ENCODE measurements at regions not wholly inside any gene's neighbourhood (a gene's known extent, or its start where the extent isn't known, plus 50 kb on each side); places are given as distances from the start of the nearest gene placed in this dataset.

DNA sequence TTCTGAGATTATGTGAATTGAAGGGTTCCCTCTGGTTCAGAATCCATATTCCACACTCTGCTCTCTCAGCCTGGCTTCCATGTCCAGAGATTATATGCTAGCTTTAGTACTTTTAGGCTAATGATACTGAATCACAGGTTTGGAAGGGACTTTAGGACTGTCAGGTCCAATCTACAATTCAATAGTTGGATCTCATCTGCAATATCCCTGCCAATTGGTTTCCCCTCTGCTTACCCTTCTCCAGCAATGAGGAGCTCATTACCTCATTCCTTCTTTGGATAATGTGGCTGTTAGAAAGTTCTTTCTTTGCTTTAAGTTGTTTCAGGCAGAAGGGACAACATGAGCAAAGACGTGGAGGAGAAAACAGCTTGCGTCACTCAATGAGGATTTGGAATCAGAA lies 245.3 kb downstream of the PLPP3 start:
- TF ChIP-seq, protein P1, sequence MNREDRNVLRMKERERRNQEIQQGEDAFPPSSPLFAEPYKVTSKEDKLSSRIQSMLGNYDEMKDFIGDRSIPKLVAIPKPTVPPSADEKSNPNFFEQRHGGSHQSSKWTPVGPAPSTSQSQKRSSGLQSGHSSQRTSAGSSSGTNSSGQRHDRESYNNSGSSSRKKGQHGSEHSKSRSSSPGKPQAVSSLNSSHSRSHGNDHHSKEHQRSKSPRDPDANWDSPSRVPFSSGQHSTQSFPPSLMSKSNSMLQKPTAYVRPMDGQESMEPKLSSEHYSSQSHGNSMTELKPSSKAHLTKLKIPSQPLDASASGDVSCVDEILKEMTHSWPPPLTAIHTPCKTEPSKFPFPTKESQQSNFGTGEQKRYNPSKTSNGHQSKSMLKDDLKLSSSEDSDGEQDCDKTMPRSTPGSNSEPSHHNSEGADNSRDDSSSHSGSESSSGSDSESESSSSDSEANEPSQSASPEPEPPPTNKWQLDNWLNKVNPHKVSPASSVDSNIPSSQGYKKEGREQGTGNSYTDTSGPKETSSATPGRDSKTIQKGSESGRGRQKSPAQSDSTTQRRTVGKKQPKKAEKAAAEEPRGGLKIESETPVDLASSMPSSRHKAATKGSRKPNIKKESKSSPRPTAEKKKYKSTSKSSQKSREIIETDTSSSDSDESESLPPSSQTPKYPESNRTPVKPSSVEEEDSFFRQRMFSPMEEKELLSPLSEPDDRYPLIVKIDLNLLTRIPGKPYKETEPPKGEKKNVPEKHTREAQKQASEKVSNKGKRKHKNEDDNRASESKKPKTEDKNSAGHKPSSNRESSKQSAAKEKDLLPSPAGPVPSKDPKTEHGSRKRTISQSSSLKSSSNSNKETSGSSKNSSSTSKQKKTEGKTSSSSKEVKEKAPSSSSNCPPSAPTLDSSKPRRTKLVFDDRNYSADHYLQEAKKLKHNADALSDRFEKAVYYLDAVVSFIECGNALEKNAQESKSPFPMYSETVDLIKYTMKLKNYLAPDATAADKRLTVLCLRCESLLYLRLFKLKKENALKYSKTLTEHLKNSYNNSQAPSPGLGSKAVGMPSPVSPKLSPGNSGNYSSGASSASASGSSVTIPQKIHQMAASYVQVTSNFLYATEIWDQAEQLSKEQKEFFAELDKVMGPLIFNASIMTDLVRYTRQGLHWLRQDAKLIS (CRISPR knock-in tag; IDR thresholded peaks at IDR 0.05; ENCODE audit: borderline replicate concordance): no peak
- TF ChIP-seq, protein P2, sequence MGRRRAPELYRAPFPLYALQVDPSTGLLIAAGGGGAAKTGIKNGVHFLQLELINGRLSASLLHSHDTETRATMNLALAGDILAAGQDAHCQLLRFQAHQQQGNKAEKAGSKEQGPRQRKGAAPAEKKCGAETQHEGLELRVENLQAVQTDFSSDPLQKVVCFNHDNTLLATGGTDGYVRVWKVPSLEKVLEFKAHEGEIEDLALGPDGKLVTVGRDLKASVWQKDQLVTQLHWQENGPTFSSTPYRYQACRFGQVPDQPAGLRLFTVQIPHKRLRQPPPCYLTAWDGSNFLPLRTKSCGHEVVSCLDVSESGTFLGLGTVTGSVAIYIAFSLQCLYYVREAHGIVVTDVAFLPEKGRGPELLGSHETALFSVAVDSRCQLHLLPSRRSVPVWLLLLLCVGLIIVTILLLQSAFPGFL (CRISPR knock-in tag; IDR thresholded peaks at IDR 0.05; ENCODE audit: borderline replicate concordance): no peak
- TF ChIP-seq, protein P3, sequence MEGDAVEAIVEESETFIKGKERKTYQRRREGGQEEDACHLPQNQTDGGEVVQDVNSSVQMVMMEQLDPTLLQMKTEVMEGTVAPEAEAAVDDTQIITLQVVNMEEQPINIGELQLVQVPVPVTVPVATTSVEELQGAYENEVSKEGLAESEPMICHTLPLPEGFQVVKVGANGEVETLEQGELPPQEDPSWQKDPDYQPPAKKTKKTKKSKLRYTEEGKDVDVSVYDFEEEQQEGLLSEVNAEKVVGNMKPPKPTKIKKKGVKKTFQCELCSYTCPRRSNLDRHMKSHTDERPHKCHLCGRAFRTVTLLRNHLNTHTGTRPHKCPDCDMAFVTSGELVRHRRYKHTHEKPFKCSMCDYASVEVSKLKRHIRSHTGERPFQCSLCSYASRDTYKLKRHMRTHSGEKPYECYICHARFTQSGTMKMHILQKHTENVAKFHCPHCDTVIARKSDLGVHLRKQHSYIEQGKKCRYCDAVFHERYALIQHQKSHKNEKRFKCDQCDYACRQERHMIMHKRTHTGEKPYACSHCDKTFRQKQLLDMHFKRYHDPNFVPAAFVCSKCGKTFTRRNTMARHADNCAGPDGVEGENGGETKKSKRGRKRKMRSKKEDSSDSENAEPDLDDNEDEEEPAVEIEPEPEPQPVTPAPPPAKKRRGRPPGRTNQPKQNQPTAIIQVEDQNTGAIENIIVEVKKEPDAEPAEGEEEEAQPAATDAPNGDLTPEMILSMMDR (IDR thresholded peaks at IDR 0.05): no peak
- TF ChIP-seq, protein P4, sequence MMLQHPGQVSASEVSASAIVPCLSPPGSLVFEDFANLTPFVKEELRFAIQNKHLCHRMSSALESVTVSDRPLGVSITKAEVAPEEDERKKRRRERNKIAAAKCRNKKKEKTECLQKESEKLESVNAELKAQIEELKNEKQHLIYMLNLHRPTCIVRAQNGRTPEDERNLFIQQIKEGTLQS (CRISPR knock-in tag; conservative IDR thresholded peaks at IDR 0.05): no peak
- TF ChIP-seq CREB1 (CRISPR knock-in tag; IDR thresholded peaks at IDR 0.05) (no peak), NR3C1 (CRISPR knock-in tag; conservative IDR thresholded peaks at IDR 0.05; ENCODE audit: low read depth) (no peak)
- TF ChIP-seq, protein P5, sequence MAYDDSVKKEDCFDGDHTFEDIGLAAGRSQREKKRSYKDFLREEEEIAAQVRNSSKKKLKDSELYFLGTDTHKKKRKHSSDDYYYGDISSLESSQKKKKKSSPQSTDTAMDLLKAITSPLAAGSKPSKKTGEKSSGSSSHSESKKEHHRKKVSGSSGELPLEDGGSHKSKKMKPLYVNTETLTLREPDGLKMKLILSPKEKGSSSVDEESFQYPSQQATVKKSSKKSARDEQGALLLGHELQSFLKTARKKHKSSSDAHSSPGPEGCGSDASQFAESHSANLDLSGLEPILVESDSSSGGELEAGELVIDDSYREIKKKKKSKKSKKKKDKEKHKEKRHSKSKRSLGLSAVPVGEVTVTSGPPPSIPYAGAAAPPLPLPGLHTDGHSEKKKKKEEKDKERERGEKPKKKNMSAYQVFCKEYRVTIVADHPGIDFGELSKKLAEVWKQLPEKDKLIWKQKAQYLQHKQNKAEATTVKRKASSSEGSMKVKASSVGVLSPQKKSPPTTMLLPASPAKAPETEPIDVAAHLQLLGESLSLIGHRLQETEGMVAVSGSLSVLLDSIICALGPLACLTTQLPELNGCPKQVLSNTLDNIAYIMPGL (CRISPR knock-in tag; IDR thresholded peaks at IDR 0.05): no peak
- TF ChIP-seq, protein P6, sequence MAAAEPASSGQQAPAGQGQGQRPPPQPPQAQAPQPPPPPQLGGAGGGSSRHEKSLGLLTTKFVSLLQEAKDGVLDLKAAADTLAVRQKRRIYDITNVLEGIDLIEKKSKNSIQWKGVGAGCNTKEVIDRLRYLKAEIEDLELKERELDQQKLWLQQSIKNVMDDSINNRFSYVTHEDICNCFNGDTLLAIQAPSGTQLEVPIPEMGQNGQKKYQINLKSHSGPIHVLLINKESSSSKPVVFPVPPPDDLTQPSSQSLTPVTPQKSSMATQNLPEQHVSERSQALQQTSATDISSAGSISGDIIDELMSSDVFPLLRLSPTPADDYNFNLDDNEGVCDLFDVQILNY (CRISPR knock-in tag; IDR thresholded peaks at IDR 0.05): no peak
